Muscle layer of duodenum (tissue), 2 donors: ENCODE measurements at regions not wholly inside any gene's neighbourhood (a gene's known extent, or its start where the extent isn't known, plus 50 kb on each side); places are given as distances from the start of the nearest gene placed in this dataset.

ENCODE experiments used
- H3K27ac ChIP-seq: one replicate; pipeline ENCODE4 v1.7.0; 2013; ENCODE audit warnings: mild to moderate bottlenecking, low read length
- H3K27me3 ChIP-seq: one replicate; pipeline ENCODE4 v1.7.0; 2013; ENCODE audit warnings: low read depth, mild to moderate bottlenecking, control low read depth, low read length
- H3K36me3 ChIP-seq, 2 donors: one replicate each; pipeline ENCODE4 v1.7.0; 2013; ENCODE audit warnings: low read length in 2 of 2, control low read depth in 1 of 2, mild to moderate bottlenecking in 1 of 2; ENCODE audit not compliant: insufficient read depth in 2 of 2, control insufficient read depth in 1 of 2
- H3K4me1 ChIP-seq, 2 donors: one replicate each; pipeline ENCODE4 v1.7.0; 2013; ENCODE audit warnings: low read length in 2 of 2, mild to moderate bottlenecking in 2 of 2, control low read depth in 1 of 2, moderate library complexity in 1 of 2; ENCODE audit not compliant: insufficient read depth in 2 of 2, control insufficient read depth in 1 of 2
- H3K4me3 ChIP-seq, 2 donors: one replicate each; pipeline ENCODE4 v1.7.0; 2013; ENCODE audit warnings: low read length in 2 of 2, low read depth in 1 of 2, mild to moderate bottlenecking in 1 of 2
- H3K9me3 ChIP-seq, 2 donors: one replicate each; pipeline ENCODE4 v1.7.0; 2013; ENCODE audit warnings: low read length in 2 of 2, control low read depth in 1 of 2, mild to moderate bottlenecking in 1 of 2; ENCODE audit not compliant: control insufficient read depth in 1 of 2
- donor health status: healthy.

- no peaks in the 10 kb centered on the region for H3K27me3 ChIP-seq
- no peak overlapping the region for H3K4me3 ChIP-seq
- H3K27ac ChIP-seq, result no peak overlapping the region
- H3K36me3 ChIP-seq, result no peaks in the 10 kb centered on the region
- no peaks in the 10 kb centered on the region for H3K4me1 ChIP-seq
- no peaks in the 10 kb centered on the region for H3K9me3 ChIP-seq
Measured at GRCh38 chr14:25896777-25897176, 701.1 kb downstream of the NOVA1 start.

DNA sequence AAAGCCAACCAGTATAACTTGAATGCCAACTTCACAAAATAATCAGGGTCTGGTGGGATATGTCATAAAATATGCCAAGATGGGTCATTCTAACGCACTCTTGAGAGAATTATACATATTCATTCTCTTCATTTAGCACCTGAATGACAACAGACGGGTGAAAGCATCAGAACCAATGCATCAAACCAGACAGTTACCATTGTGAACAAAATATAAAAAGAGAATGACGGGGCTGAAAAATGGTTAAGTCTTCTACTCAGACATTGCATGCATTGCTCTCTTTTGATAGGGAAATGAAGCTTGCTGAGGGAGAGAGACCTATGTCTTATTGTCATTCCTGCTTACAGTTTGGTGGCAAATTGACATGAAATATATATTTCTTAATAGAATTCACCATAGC is 702.1 kb downstream of the NOVA1 start:
- Histone ChIP-seq H3K4me1 (no peaks in the 10 kb centered on the region), H3K27ac (no peak overlapping the region), H3K4me3 (no peak overlapping the region), H3K9me3 (no peaks in the 10 kb centered on the region), H3K27me3 (no peaks in the 10 kb centered on the region), H3K36me3 (no peaks in the 10 kb centered on the region)

- H3K9me3 ChIP-seq, result no peaks in the 10 kb centered on the region
- no peaks in the 10 kb centered on the region for H3K36me3 ChIP-seq
- H3K27me3 ChIP-seq, result no peaks in the 10 kb centered on the region
- H3K27ac ChIP-seq, result no peak overlapping the region
- no peak overlapping the region for H3K4me3 ChIP-seq
- no peaks in the 10 kb centered on the region for H3K4me1 ChIP-seq
Measured at GRCh38 chr14:25887251-25887878, 710.5 kb downstream of the NOVA1 start.

- no peaks in the 10 kb centered on the region for H3K4me1 ChIP-seq
- no peaks in the 10 kb centered on the region for H3K36me3 ChIP-seq
- H3K27ac ChIP-seq, result no peak overlapping the region
- H3K4me3 ChIP-seq, result no peak overlapping the region
- no peaks in the 10 kb centered on the region for H3K27me3 ChIP-seq
- H3K9me3 ChIP-seq, result no peaks in the 10 kb centered on the region
Measured at GRCh38 chr14:25884657-25885056, 713.2 kb downstream of the NOVA1 start.

- Histone ChIP-seq H3K36me3 (no peaks in the 10 kb centered on the region), H3K27me3 (no peaks in the 10 kb centered on the region), H3K4me3 (no peak overlapping the region), H3K4me1 (no peaks in the 10 kb centered on the region), H3K9me3 (no peaks in the 10 kb centered on the region), H3K27ac (no peak overlapping the region)
Measured at GRCh38 chr14:25882899-25883298, 714.9 kb downstream of the NOVA1 start.

DNA sequence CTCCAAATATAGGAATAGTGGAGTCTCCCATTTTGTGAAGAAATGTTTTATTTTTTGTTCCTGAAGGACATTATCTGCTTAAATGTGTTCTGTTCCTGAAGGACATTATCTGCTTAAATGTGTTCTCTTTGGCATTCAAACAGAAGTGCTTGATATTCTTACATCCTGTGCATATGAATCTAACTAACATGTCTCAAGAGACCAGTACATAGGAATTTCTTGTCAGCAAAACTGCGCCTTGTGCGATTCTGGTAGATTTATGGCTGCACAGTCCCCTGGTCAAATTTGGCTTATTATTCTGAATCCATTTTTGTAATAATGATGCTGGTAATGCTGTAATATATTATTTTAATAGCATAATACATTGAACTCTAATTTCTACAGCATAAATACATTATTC is 722.4 kb downstream of the NOVA1 start:
- H3K4me1 ChIP-seq, result no peaks in the 10 kb centered on the region
- no peak overlapping the region for H3K4me3 ChIP-seq
- no peaks in the 10 kb centered on the region for H3K9me3 ChIP-seq

DNA sequence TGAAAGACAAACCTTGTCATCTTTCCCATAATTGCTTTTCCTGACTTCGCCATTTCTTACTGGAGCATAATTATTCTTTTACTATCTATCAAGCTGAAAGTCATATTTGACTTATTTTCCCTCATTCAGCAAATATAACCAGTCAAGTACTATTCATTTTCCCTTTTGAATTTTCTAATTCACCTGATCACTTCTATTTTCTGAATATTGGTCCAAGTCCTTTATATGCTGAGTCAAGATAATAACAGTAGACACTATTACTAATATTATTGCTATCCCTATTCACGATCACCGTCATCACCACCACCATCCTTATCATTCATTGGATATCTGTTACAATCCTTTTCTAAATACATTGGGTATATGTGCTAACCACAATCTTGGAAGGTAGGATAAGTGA is 728.0 kb downstream of the NOVA1 start:
- Histone ChIP-seq H3K27me3 (no peaks in the 10 kb centered on the region), H3K9me3 (no peaks in the 10 kb centered on the region), H3K27ac (no peak overlapping the region), H3K4me1 (no peaks in the 10 kb centered on the region), H3K36me3 (no peaks in the 10 kb centered on the region), H3K4me3 (no peak overlapping the region)

More for the DNA sequence above, 722.4 kb downstream of the NOVA1 start:
- Histone ChIP-seq H3K27me3 (no peaks in the 10 kb centered on the region), H3K27ac (no peak overlapping the region), H3K36me3 (no peaks in the 10 kb centered on the region)

- no peaks in the 10 kb centered on the region for H3K36me3 ChIP-seq
- no peaks in the 10 kb centered on the region for H3K9me3 ChIP-seq
- no peak overlapping the region for H3K27ac ChIP-seq
- H3K27me3 ChIP-seq, result no peaks in the 10 kb centered on the region
- H3K4me3 ChIP-seq, result no peak overlapping the region
- no peaks in the 10 kb centered on the region for H3K4me1 ChIP-seq
Measured at GRCh38 chr14:25868521-25869314, 729.1 kb downstream of the NOVA1 start.

GRCh38 chr14:25861406-25861805 is 736.4 kb downstream of the NOVA1 start:
- Histone ChIP-seq H3K36me3 (no peaks in the 10 kb centered on the region), H3K4me3 (no peak overlapping the region), H3K27ac (no peak overlapping the region), H3K9me3 (no peaks in the 10 kb centered on the region), H3K27me3 (no peaks in the 10 kb centered on the region), H3K4me1 (no peaks in the 10 kb centered on the region)

GRCh38 chr14:25848601-25849000 is 749.2 kb downstream of the NOVA1 start:
- Histone ChIP-seq H3K4me3 (no peak overlapping the region), H3K27ac (no peak overlapping the region), H3K9me3 (no peaks in the 10 kb centered on the region), H3K4me1 (no peaks in the 10 kb centered on the region), H3K27me3 (no peaks in the 10 kb centered on the region), H3K36me3 (no peaks in the 10 kb centered on the region)

DNA sequence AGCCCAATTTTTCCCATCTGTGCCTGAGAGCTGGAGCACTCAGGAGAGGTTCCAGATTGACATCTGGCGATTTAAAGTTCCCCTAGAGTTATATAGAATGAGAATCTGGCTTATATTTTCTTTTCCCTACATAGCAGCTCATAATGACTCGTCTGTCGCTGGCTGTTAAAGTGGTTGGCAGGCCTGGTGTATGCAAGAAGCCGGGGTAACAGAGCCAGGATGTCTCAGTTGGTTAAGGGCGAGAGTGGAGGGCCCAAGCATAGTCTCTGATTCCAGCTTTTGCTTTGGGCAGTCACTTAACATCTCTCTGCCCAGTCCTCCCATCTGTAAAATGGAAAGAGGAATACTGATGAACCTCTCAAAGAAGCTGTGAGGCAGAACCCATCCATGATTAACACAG is 751.6 kb downstream of the NOVA1 start:
- H3K4me3 ChIP-seq, result no peak overlapping the region
- H3K27me3 ChIP-seq, result no peaks in the 10 kb centered on the region
- no peaks in the 10 kb centered on the region for H3K9me3 ChIP-seq
- no peaks in the 10 kb centered on the region for H3K4me1 ChIP-seq
- H3K36me3 ChIP-seq, result no peaks in the 10 kb centered on the region
- no peak overlapping the region for H3K27ac ChIP-seq
